ENCODE measurements at regions not wholly inside any gene's neighbourhood (a gene's known extent, or its start where the extent isn't known, plus 50 kb on each side); places are given as distances from the start of the nearest gene placed in this dataset.

DNA sequence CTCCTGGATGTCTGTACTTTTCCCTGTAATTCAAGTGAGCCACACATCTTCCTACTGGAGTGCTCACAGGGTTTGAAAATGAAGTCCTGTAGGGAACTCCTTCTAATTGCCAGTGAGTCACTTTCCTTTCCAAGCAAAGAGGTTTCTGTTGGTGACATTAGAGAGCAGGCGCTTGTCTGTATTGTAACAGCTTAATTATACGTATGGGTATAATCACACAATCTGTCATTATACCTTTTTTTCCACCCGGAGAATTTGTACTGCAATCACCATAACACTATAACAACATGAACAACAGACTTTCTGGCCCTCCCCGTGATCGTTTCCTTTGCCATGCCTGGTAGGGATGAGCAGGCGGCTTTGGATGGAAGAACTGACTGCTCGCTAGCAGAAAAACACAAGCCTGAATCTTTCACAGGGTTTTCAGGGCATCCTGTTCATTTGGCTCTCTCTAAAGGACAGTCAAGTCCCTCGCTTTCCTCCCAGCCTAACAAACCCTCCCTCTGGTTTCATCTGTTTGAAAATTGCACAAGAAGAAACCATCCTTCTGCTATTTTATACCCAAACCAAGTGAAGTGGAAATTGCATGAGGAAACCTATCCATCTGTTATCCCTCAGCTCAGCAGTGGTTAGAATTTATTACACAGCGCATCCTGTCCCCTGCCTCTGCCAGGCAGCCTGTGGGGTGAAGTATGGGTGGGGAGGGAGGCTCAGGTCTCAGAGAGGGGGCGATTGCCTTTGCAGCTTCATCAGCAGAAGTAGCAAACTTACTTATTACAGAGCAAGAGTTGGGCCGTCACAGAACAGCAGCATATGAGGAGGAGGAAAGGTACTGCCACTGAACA, 307.0 kb upstream of the TLE4 start:
- intact Hi-C loops (cut with DNase I), result no loop called here
- H3K27me3 ChIP-seq (ENCODE audit: control insufficient read depth in 1 of 2, insufficient read depth in 2 of 2, low read length in 1 of 2), result no peaks in the 10 kb centered on the region
- H3K4me3 ChIP-seq (ENCODE audit: low read length in 2 of 2), result no peak overlapping the region
- H3K4me1 ChIP-seq (ENCODE audit: control insufficient read depth in 1 of 2, insufficient read depth in 2 of 2, low read length in 2 of 2), result no peaks in the 10 kb centered on the region
- H3K9me3 ChIP-seq (ENCODE audit: control insufficient read depth, low read length), result peaks cover 1% of the 10 kb centered on the region
- ATAC-seq (ENCODE audit: low FRiP score), result no peak
- 58 to 62% methylated on average over 11 of the region's 11 CpGs for WGBS, 2 donors
- no peaks in the 10 kb centered on the region for H3K36me3 ChIP-seq (ENCODE audit: control insufficient read depth in 1 of 2, insufficient read depth in 2 of 2, low read length in 1 of 2)
- DNase-seq, result no peak
- H3K27ac ChIP-seq (ENCODE audit: low read depth in 1 of 2, low read length in 2 of 2), result no peak overlapping the region

- intact Hi-C loops (cut with DNase I), result no loop called here
- Histone ChIP-seq H3K36me3 (ENCODE audit: control insufficient read depth in 1 of 2, insufficient read depth in 2 of 2, low read length in 1 of 2) (no peaks in the 10 kb centered on the region), H3K27ac (ENCODE audit: low read depth in 1 of 2, low read length in 2 of 2) (no peak overlapping the region), H3K9me3 (ENCODE audit: control insufficient read depth, low read length) (no peaks in the 10 kb centered on the region), H3K27me3 (ENCODE audit: control insufficient read depth in 1 of 2, insufficient read depth in 2 of 2, low read length in 1 of 2) (no peaks in the 10 kb centered on the region), H3K4me1 (ENCODE audit: control insufficient read depth in 1 of 2, insufficient read depth in 2 of 2, low read length in 2 of 2) (no peaks in the 10 kb centered on the region), H3K4me3 (ENCODE audit: low read length in 2 of 2) (no peak overlapping the region)
- DNase-seq (no peak), ATAC-seq (ENCODE audit: low FRiP score) (no peak)
Observed at GRCh38 chr9:79266986-79267385, 304.8 kb upstream of the TLE4 start.

GRCh38 chr9:79268806-79269205, 303.0 kb upstream of the TLE4 start:
- Histone ChIP-seq H3K36me3 (ENCODE audit: control insufficient read depth in 1 of 2, insufficient read depth in 2 of 2, low read length in 1 of 2) (no peaks in the 10 kb centered on the region), H3K9me3 (ENCODE audit: control insufficient read depth, low read length) (no peaks in the 10 kb centered on the region), H3K4me3 (ENCODE audit: low read length in 2 of 2) (no peak overlapping the region), H3K27me3 (ENCODE audit: control insufficient read depth in 1 of 2, insufficient read depth in 2 of 2, low read length in 1 of 2) (no peaks in the 10 kb centered on the region), H3K27ac (ENCODE audit: low read depth in 1 of 2, low read length in 2 of 2) (no peak overlapping the region), H3K4me1 (ENCODE audit: control insufficient read depth in 1 of 2, insufficient read depth in 2 of 2, low read length in 2 of 2) (no peaks in the 10 kb centered on the region)
- DNase-seq, result no peak
- ATAC-seq (ENCODE audit: low FRiP score), result no peak
- 84 to 87% methylated on average over 2 of the region's 2 CpGs for WGBS, 2 donors
- intact Hi-C loops (cut with DNase I), result no loop called here

DNA sequence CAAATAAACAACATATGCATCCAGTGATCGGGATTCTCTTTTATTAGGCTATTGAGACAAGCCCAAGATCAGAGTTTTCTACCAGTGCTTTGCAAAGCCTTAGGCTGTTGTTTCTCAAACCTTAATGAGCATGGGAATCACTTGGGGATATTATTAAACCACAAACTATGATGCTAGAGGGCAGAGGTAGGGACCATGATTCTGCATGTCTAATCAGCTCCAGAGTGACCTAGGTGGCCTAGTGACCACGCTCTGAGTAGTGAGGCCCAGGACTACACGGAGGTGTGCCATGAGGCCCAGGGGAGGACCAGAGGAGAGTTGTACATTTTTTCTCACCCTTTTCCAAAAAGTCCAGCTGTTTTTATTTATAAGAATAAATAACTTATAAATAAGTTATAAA, 298.5 kb upstream of the TLE4 start:
- DNase-seq (no peak), ATAC-seq (ENCODE audit: low FRiP score) (no peak)
- Histone ChIP-seq H3K9me3 (ENCODE audit: control insufficient read depth, low read length) (no peaks in the 10 kb centered on the region), H3K4me1 (ENCODE audit: control insufficient read depth in 1 of 2, insufficient read depth in 2 of 2, low read length in 2 of 2) (no peaks in the 10 kb centered on the region), H3K4me3 (ENCODE audit: low read length in 2 of 2) (no peak overlapping the region), H3K27ac (ENCODE audit: low read depth in 1 of 2, low read length in 2 of 2) (no peak overlapping the region), H3K27me3 (ENCODE audit: control insufficient read depth in 1 of 2, insufficient read depth in 2 of 2, low read length in 1 of 2) (no peaks in the 10 kb centered on the region), H3K36me3 (ENCODE audit: control insufficient read depth in 1 of 2, insufficient read depth in 2 of 2, low read length in 1 of 2) (no peaks in the 10 kb centered on the region)
- WGBS, 2 donors, result 89 to 91% methylated on average over 3 of the region's 3 CpGs
- intact Hi-C loops (cut with DNase I), result no loop called here

DNA sequence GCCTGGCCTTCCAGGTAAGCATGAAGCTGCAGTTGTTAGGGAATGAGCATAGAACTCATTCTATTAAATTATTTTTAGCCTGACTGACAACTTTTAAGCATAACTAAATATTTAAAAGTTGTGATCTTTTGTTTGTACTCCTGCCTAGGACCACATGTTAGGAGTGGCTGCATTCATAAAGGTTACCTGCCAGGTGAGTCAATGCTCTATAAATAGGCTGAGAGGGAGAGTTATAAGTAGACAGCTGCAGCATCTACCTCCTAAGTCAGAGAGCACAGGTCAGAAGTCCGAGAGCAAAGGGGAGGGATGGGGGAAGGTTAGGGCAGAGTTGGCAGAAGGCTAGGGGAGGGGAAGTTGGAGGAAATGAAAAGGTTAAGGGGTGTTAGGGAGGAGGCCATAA, 292.4 kb upstream of the TLE4 start:
- intact Hi-C loops (cut with DNase I), result no loop called here
- ATAC-seq (ENCODE audit: low FRiP score) (no peak), DNase-seq (no peak)
- H3K9me3 ChIP-seq (ENCODE audit: control insufficient read depth, low read length), result peaks cover 4% of the 10 kb centered on the region
- no peaks in the 10 kb centered on the region for H3K4me1 ChIP-seq (ENCODE audit: control insufficient read depth in 1 of 2, insufficient read depth in 2 of 2, low read length in 2 of 2)
- 46 to 55% methylated on average over 1 of the region's 1 CpG for WGBS, 2 donors
- H3K27ac ChIP-seq (ENCODE audit: low read depth in 1 of 2, low read length in 2 of 2), result no peak overlapping the region
- H3K36me3 ChIP-seq (ENCODE audit: control insufficient read depth in 1 of 2, insufficient read depth in 2 of 2, low read length in 1 of 2), result no peaks in the 10 kb centered on the region
- H3K4me3 ChIP-seq (ENCODE audit: low read length in 2 of 2), result no peak overlapping the region
- no peaks in the 10 kb centered on the region for H3K27me3 ChIP-seq (ENCODE audit: control insufficient read depth in 1 of 2, insufficient read depth in 2 of 2, low read length in 1 of 2)

DNA sequence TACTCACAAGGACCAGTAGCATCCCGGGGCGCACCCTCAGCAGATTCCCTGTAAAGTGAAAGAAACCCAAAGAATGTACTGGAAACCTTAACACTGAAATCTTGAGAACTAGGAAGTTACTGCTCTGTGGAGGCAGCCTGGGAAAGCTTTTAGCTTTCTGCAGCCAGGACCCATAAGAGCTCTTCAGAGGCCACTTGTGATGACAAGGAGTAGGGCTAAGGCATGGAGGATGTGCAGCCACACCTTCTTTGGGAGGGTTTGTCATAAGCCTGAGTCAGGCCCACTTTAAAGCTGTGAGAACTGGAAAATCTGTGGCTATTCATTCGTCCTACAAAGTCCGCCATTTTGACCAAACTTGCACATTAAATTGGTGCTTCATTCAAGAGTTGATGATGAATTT, 291.1 kb upstream of the TLE4 start:
- intact Hi-C loops (cut with DNase I), result no loop called here
- WGBS, 2 donors, result 94 to 96% methylated on average over 4 of the region's 4 CpGs

GRCh38 chr9:79284081-79284480, 287.7 kb upstream of the TLE4 start:
- Histone ChIP-seq H3K36me3 (ENCODE audit: control insufficient read depth in 1 of 2, insufficient read depth in 2 of 2, low read length in 1 of 2) (no peaks in the 10 kb centered on the region), H3K27ac (ENCODE audit: low read depth in 1 of 2, low read length in 2 of 2) (no peak overlapping the region), H3K4me3 (ENCODE audit: low read length in 2 of 2) (no peak overlapping the region), H3K4me1 (ENCODE audit: control insufficient read depth in 1 of 2, insufficient read depth in 2 of 2, low read length in 2 of 2) (no peaks in the 10 kb centered on the region), H3K27me3 (ENCODE audit: control insufficient read depth in 1 of 2, insufficient read depth in 2 of 2, low read length in 1 of 2) (no peaks in the 10 kb centered on the region), H3K9me3 (ENCODE audit: control insufficient read depth, low read length) (no peaks in the 10 kb centered on the region)
- ATAC-seq (ENCODE audit: low FRiP score) (no peak), DNase-seq (no peak)
- intact Hi-C loops (cut with DNase I), result no loop called here

More for the DNA sequence above, 291.1 kb upstream of the TLE4 start:
- DNase-seq, result no peak
- H3K36me3 ChIP-seq (ENCODE audit: control insufficient read depth in 1 of 2, insufficient read depth in 2 of 2, low read length in 1 of 2), result no peaks in the 10 kb centered on the region
- H3K4me3 ChIP-seq (ENCODE audit: low read length in 2 of 2), result no peak overlapping the region
- ATAC-seq (ENCODE audit: low FRiP score), result no peak
- peaks cover 4% of the 10 kb centered on the region for H3K9me3 ChIP-seq (ENCODE audit: control insufficient read depth, low read length)
- H3K27me3 ChIP-seq (ENCODE audit: control insufficient read depth in 1 of 2, insufficient read depth in 2 of 2, low read length in 1 of 2), result no peaks in the 10 kb centered on the region
- H3K27ac ChIP-seq (ENCODE audit: low read depth in 1 of 2, low read length in 2 of 2), result no peak overlapping the region
- H3K4me1 ChIP-seq (ENCODE audit: control insufficient read depth in 1 of 2, insufficient read depth in 2 of 2, low read length in 2 of 2), result no peaks in the 10 kb centered on the region

DNA sequence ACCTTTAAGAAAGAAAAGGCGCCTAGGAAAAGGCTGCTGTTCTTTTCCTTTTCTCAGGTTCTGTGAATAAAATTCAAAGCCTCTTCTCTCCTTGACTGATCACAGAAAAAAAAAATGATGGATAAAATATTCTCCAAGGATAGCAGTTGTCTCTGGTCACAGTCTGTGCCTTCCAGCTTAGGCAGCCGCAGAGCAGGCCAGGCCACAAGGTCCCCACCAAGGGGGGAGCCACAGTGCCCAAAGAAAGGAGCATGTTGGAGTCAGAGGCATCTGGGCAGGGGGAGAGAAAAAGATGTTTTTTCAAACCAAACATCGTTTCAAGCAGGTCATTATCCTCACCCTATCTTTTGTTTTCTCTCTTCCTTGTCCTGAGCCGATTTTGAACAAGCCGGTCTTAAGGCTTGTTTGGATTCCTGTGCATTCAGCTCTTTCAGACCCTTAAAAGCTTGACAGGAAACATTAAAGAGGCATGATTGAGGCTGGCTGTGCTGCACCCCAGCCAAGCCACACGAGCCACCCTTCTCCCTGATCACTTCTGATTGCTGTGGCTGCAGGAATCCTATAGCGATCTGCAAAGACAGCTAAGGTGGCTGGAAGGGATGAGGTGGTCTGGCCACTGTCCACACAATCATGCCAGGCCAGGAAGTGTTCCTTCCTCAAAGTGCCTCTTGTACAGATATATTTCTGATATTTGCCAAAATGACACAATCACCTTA, 284.6 kb upstream of the TLE4 start:
- H3K4me3 ChIP-seq (ENCODE audit: low read length in 2 of 2), result no peak overlapping the region
- intact Hi-C loops (cut with DNase I), result no loop called here

GRCh38 chr9:79287708-79288290, 284.0 kb upstream of the TLE4 start:
- Histone ChIP-seq H3K4me1 (ENCODE audit: control insufficient read depth in 1 of 2, insufficient read depth in 2 of 2, low read length in 2 of 2) (no peaks in the 10 kb centered on the region), H3K27me3 (ENCODE audit: control insufficient read depth in 1 of 2, insufficient read depth in 2 of 2, low read length in 1 of 2) (no peaks in the 10 kb centered on the region), H3K4me3 (ENCODE audit: low read length in 2 of 2) (no peak overlapping the region), H3K36me3 (ENCODE audit: control insufficient read depth in 1 of 2, insufficient read depth in 2 of 2, low read length in 1 of 2) (no peaks in the 10 kb centered on the region), H3K9me3 (ENCODE audit: control insufficient read depth, low read length) (no peaks in the 10 kb centered on the region), H3K27ac (ENCODE audit: low read depth in 1 of 2, low read length in 2 of 2) (no peak overlapping the region)
- intact Hi-C loops (cut with DNase I), result no loop called here
- 21 to 50% methylated on average over 4 of the region's 4 CpGs for WGBS, 2 donors
- DNase-seq, result no peak
- ATAC-seq (ENCODE audit: low FRiP score), result no peak

More for the DNA sequence above, 284.6 kb upstream of the TLE4 start:
- H3K27me3 ChIP-seq (ENCODE audit: control insufficient read depth in 1 of 2, insufficient read depth in 2 of 2, low read length in 1 of 2), result no peaks in the 10 kb centered on the region
- ATAC-seq (ENCODE audit: low FRiP score), result no peak
- no peaks in the 10 kb centered on the region for H3K4me1 ChIP-seq (ENCODE audit: control insufficient read depth in 1 of 2, insufficient read depth in 2 of 2, low read length in 2 of 2)
- no peak for DNase-seq
- no peak overlapping the region for H3K27ac ChIP-seq (ENCODE audit: low read depth in 1 of 2, low read length in 2 of 2)
- no peaks in the 10 kb centered on the region for H3K9me3 ChIP-seq (ENCODE audit: control insufficient read depth, low read length)
- H3K36me3 ChIP-seq (ENCODE audit: control insufficient read depth in 1 of 2, insufficient read depth in 2 of 2, low read length in 1 of 2), result no peaks in the 10 kb centered on the region
- WGBS, 2 donors, result 39 to 49% methylated on average over 7 of the region's 7 CpGs
